GM12878 (cell line): ENCODE measurements at regions not wholly inside any gene's neighbourhood (a gene's known extent, or its start where the extent isn't known, plus 50 kb on each side); places are given as distances from the start of the nearest gene placed in this dataset.

Experiments
- ATF3 ChIP-seq: IDR thresholded peaks from 2 replicates; pipeline ENCODE4 v1.6.1; 2011; ENCODE audit warnings: low read depth, mild to moderate bottlenecking, low read length, moderate library complexity, borderline replicate concordance; ENCODE audit errors: extremely low read depth
- CBFB ChIP-seq: IDR thresholded peaks from 2 replicates; pipeline ENCODE4 v1.6.1; 2016; ENCODE audit warnings: antibody characterized with exemption, low read depth
- CHD1 ChIP-seq: IDR thresholded peaks from 2 replicates; pipeline ENCODE4 v1.6.1; 2012; ENCODE audit warnings: low read depth, low read length, improper control_type of control experiment
- CTCF ChIP-seq, 3 experiments: IDR thresholded peaks in 2 of 3; conservative IDR thresholded peaks in 1 of 3; 2 replicates each; pipeline ENCODE4 v1.5.1; 2011; ENCODE audit warnings: low read depth in 3 of 3, low read length in 3 of 3, mild to moderate bottlenecking in 3 of 3, control low read depth in 2 of 3, moderate library complexity in 2 of 3, inconsistent platforms in 1 of 3, mixed read lengths in 1 of 3; ENCODE audit not compliant: control insufficient read depth in 2 of 3, insufficient read depth in 1 of 3; ENCODE audit errors: extremely low read depth in 1 of 3
- EZH2 ChIP-seq: IDR thresholded peaks from 2 replicates; pipeline ENCODE4 v1.6.1; 2012; ENCODE audit warnings: low read depth, mild to moderate bottlenecking, control low read depth, inconsistent platforms, low read length, borderline replicate concordance; ENCODE audit not compliant: control insufficient read depth
- HCFC1 ChIP-seq: fragments of 150-350 bp; IDR thresholded peaks from 2 replicates; pipeline ENCODE4 v1.6.1; 2014; ENCODE audit warnings: low read length
- HDGF ChIP-seq: fragments of 450-650 bp; IDR thresholded peaks from 2 replicates; pipeline ENCODE4 v1.6.1; 2016; ENCODE audit warnings: antibody characterized with exemption
- NRF1 ChIP-seq: conservative IDR thresholded peaks from 2 replicates; pipeline ENCODE4 v1.6.1; 2011; ENCODE audit warnings: mild to moderate bottlenecking, low read depth, low read length, improper control_type of control experiment
- REST ChIP-seq: IDR thresholded peaks from 2 replicates; pipeline ENCODE4 v1.6.1; 2012; ENCODE audit warnings: mild to moderate bottlenecking, low read depth, low read length
- SPI1 ChIP-seq: IDR thresholded peaks from 2 replicates; pipeline ENCODE4 v1.6.1; 2011; ENCODE audit warnings: low read depth, mild to moderate bottlenecking, low read length, moderate library complexity, borderline replicate concordance; ENCODE audit not compliant: insufficient read depth
- SUZ12 ChIP-seq: fragments of 200-600 bp; sonication (generic); IDR thresholded peaks from one replicate; pipeline ENCODE4 v1.6.1; 2018; ENCODE audit warnings: antibody characterized with exemption, mild to moderate bottlenecking; ENCODE audit not compliant: unreplicated experiment
- TAF1 ChIP-seq: IDR thresholded peaks from 2 replicates; pipeline ENCODE4 v1.6.1; 2011; ENCODE audit warnings: mild to moderate bottlenecking, low read depth, low read length, borderline replicate concordance
- ZBTB33 ChIP-seq: fragments of 450-650 bp; IDR thresholded peaks from 2 replicates; pipeline ENCODE4 v1.6.1; 2017; ENCODE audit warnings: mild to moderate bottlenecking
- ZSCAN29 ChIP-seq: fragments of 450-650 bp; IDR thresholded peaks from 2 replicates; pipeline ENCODE4 v1.6.1; 2017; ENCODE audit warnings: mild to moderate bottlenecking, moderate library complexity

- no peak for TF ChIP-seq CHD1
- no peak for TF ChIP-seq EZH2
- no peak for TF ChIP-seq TAF1
- no peak for TF ChIP-seq ZSCAN29
- TF ChIP-seq ZBTB33: no peak
- no peak for TF ChIP-seq CTCF (IDR thresholded peaks at IDR 0.05 in 2 of 3, conservative IDR thresholded peaks at IDR 0.05 in 1 of 3; ENCODE audit: control insufficient read depth in 2 of 3, extremely low read depth in 1 of 3, insufficient read depth in 1 of 3, low read depth in 3 of 3, low read length in 3 of 3)
- TF ChIP-seq SUZ12: no peak
- TF ChIP-seq NRF1: no peak
- no peak for TF ChIP-seq REST
- no peak for TF ChIP-seq ATF3
- no peak for TF ChIP-seq SPI1
- TF ChIP-seq HDGF: no peak
- no peak for TF ChIP-seq CBFB
- TF ChIP-seq HCFC1: no peak
Observed at GRCh38 chrX:45323387-45323786, 122.7 kb upstream of the DIPK2B start.
